Lung (tissue), 11 donors: ENCODE measurements at regions not wholly inside any gene's neighbourhood (a gene's known extent, or its start where the extent isn't known, plus 50 kb on each side); places are given as distances from the start of the nearest gene placed in this dataset.

ENCODE experiments used
- ATAC-seq: fragments of 200-7000 bp; cut with Tn5 transposase; one replicate; pipeline ENCODE4 v1.9.1; 2020; ENCODE audit warnings: moderate number of reproducible peaks; ENCODE audit not compliant: insufficient read depth, low FRiP score
- DNase-seq, 3 donors: peaks; one replicate each; pipeline ENCODE4 v3.0.0-alpha.2; 2013 to 2017
- H3K27ac ChIP-seq, 2 donors: one replicate each; pipeline ENCODE4 v1.5.1; 2013; ENCODE audit warnings: mild to moderate bottlenecking in 2 of 2, moderate library complexity in 2 of 2, control low read depth in 1 of 2, inconsistent platforms in 1 of 2, low read depth in 1 of 2, low read length in 1 of 2
- H3K27me3 ChIP-seq, 3 donors: one replicate each; pipeline ENCODE4 v1.5.1; 2013; ENCODE audit warnings: low read length in 2 of 3; ENCODE audit not compliant: control insufficient read depth in 3 of 3, insufficient read depth in 3 of 3
- H3K36me3 ChIP-seq, 4 donors: one replicate each; pipeline ENCODE4 v1.5.1; 2013; ENCODE audit warnings: low read length in 4 of 4, mild to moderate bottlenecking in 1 of 4, moderate library complexity in 1 of 4; ENCODE audit not compliant: control insufficient read depth in 4 of 4, insufficient read depth in 4 of 4
- H3K4me1 ChIP-seq, 5 donors: one replicate each; pipeline ENCODE4 v1.5.1; 2013; ENCODE audit warnings: low read length in 5 of 5, mild to moderate bottlenecking in 2 of 5, moderate library complexity in 1 of 5; ENCODE audit not compliant: control insufficient read depth in 5 of 5, insufficient read depth in 5 of 5
- H3K4me3 ChIP-seq: one replicate; pipeline ENCODE4 v1.5.1; 2013; ENCODE audit warnings: mild to moderate bottlenecking, control low read depth, moderate library complexity
- H3K9ac ChIP-seq, 2 donors: one replicate each; pipeline ENCODE4 v1.5.1; 2013; ENCODE audit warnings: low read length in 2 of 2, control low read depth in 1 of 2; ENCODE audit not compliant: insufficient read depth in 1 of 2
- H3K9me3 ChIP-seq, 4 donors: one replicate each; pipeline ENCODE4 v1.5.1; 2013; ENCODE audit warnings: low read length in 3 of 4, mild to moderate bottlenecking in 1 of 4, moderate library complexity in 1 of 4; ENCODE audit not compliant: control insufficient read depth in 4 of 4, insufficient read depth in 3 of 4
- CTCF ChIP-seq: IDR thresholded peaks from 2 replicates; pipeline ENCODE4 v1.5.1; 2012; ENCODE audit warnings: mild to moderate bottlenecking; ENCODE audit errors: control extremely low read depth, extremely low read depth
- WGBS, 2 donors: extraction: QIAGEN DNeasy Blood & Tissue Kit; methylation state at CpG; one replicate each; pipeline ENCODE4 v1.1.7; 2013; 5-methylcytosine and 5-hydroxymethylcytosine counted together
- donor health status: control.
- donor health status: control.
- donor health status: Bipolar disorder and iron deficiency.
- donor health status: healthy.
- donor health status: DM: yes; HTN: yes; CAD: no.

GRCh38 chr22:49577168-49578060, 250.3 kb downstream of the BRD1 start:
- peak in 1 of 3 donors; percentile 0 for DNase-seq
- Histone ChIP-seq H3K9me3 (peaks cover 0 to 10% (median 2%) of the 10 kb centered on the region in 4 donors), H3K4me1 (peaks cover 0 to 2% (median 0%) of the 10 kb centered on the region in 5 donors), H3K27me3 (no peaks in the 10 kb centered on the region), H3K36me3 (no peaks in the 10 kb centered on the region), H3K4me3 (no peak overlapping the region), H3K9ac (no peak overlapping the region), H3K27ac (no peak overlapping the region)
- 85 to 91% methylated on average over 23 of the region's 23 CpGs for WGBS, 2 donors
- ATAC-seq, result no peak
- TF ChIP-seq CTCF, result no peak

- DNase-seq (peak in 1 of 3 donors; percentile 4), ATAC-seq (no peak)
- no peaks in the 10 kb centered on the region for H3K27me3 ChIP-seq
- H3K4me3 ChIP-seq, result no peak overlapping the region
- WGBS, 2 donors, result 86 to 92% methylated on average over 36 of the region's 36 CpGs
- peaks cover 0 to 10% (median 2%) of the 10 kb centered on the region in 4 donors for H3K9me3 ChIP-seq
- no peak overlapping the region for H3K9ac ChIP-seq
- H3K4me1 ChIP-seq, result peaks cover 0 to 2% (median 0%) of the 10 kb centered on the region in 5 donors
- no peak for TF ChIP-seq CTCF
- H3K27ac ChIP-seq, result no peak overlapping the region
- no peaks in the 10 kb centered on the region for H3K36me3 ChIP-seq
Observed at GRCh38 chr22:49576241-49577141, 251.2 kb downstream of the BRD1 start.

GRCh38 chr22:49575703-49576081, 252.0 kb downstream of the BRD1 start:
- DNase-seq (peak in 1 of 3 donors; percentile 2), ATAC-seq (no peak)
- no peak overlapping the region for H3K9ac ChIP-seq
- no peaks in the 10 kb centered on the region for H3K27me3 ChIP-seq
- no peaks in the 10 kb centered on the region for H3K36me3 ChIP-seq
- peaks cover 0 to 2% (median 0%) of the 10 kb centered on the region in 5 donors for H3K4me1 ChIP-seq
- 88 to 98% methylated on average over 20 of the region's 20 CpGs for WGBS, 2 donors
- H3K27ac ChIP-seq, result peak overlapping the region; percentile 28 to 32
- peaks cover 0 to 9% (median 2%) of the 10 kb centered on the region in 4 donors for H3K9me3 ChIP-seq
- no peak for TF ChIP-seq CTCF
- no peak overlapping the region for H3K4me3 ChIP-seq
